Stimulated activated CD4-positive, alpha-beta T cell treated with anti-CD3 and anti-CD28 coated beads, Interleukin-12 subunit alpha, Interleukin-12 subunit beta, amount 100 ng/mL, for 48 hours (primary cell): ENCODE measurements at regions not wholly inside any gene's neighbourhood (a gene's known extent, or its start where the extent isn't known, plus 50 kb on each side); places are given as distances from the start of the nearest gene placed in this dataset.

Experiments used
- DNase-seq, 3 donors: peaks; one replicate each; pipeline ENCODE4 v3.0.0-alpha.2; 2020; ENCODE audit warnings: low read depth in 2 of 3, low spot score in 1 of 3

DNA sequence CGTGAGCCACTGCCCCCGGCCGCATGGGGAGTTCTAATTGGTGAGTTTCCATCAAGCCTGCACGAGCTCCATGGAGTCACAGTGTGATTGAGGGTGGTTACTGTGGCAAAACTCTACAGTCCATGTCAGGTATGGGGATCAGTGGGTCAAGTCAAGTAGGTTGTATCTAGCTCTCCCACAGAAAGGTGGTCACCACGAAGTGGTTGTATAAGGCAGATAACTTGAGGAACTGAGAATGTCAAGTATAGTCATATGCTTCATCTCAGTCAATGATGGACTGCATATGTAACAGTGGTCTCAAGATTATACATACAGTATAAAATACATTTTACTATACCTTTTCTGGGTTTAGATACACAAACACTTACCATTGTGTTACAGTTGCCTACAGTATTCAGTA lies 348.6 kb upstream of the ZP4 start:
- DNase-seq, result no peak

DNA sequence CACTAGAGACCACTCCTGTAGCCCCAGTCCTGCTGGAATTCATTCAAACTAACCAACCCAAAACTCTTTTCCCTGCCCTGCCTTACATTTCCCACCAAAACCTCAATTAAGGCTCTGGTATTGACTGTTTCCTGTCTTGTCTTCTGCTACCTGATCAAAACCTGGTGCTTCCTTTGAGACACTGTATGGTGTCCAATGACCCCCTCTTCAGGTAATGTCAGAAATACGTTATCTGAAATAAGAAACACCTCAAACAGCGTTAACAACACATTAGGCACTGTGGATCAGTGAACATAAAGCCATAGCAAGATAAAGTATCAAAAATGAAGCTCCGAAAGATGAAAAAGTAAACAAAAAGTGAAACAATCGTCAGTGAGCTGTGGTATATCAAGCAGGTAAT lies 343.2 kb upstream of the ZP4 start:
- DNase-seq, result no peak

DNA sequence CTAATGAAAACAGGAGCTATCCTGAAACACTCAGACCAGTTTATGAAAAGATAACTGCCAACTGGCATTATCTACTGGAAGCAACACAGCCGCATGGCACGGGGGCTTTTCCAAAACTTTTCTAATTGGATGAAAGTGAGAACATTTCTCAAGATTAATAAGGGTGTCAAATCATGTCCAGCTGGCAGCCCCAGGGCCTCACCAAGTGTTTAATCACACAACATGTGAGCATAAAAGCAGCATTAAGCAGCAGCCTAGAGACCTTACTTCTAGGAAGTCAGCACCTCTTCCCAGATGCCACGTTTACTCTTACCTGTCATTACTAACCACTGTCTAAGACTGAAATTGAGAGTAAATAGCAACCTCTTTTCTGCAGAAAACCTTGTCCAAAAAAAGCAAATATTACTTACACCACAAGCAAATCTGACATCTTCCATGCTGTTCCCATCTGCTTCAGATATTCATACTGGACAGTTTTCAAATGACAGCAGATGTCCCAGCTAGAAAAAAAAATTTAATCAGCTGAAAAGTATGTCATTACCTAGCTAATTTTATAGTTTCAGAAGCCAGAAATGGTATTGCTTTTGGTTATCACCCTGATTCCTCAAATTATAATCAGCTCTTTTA lies 341.5 kb upstream of the ZP4 start:
- DNase-seq, result no peak

DNA sequence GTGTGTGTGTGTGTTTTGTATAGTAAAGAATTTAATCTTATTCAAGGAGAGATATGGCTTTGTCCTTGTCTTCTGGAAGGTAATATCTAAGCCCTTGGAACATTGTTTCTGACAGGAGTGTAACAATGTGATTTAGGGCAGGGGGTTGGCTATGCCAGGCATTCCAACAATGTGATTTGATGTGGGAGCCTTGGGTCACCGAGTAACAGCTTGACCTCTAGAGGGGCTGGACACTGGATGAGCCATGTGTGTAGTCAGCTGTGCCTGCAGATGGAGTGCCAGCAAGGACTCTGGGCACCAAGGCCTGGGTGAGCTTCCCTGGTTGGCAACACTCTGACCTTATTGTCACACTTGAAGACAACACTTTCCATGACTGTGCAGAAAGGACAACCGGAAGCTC lies 336.1 kb upstream of the ZP4 start:
- DNase-seq, result no peak

DNA sequence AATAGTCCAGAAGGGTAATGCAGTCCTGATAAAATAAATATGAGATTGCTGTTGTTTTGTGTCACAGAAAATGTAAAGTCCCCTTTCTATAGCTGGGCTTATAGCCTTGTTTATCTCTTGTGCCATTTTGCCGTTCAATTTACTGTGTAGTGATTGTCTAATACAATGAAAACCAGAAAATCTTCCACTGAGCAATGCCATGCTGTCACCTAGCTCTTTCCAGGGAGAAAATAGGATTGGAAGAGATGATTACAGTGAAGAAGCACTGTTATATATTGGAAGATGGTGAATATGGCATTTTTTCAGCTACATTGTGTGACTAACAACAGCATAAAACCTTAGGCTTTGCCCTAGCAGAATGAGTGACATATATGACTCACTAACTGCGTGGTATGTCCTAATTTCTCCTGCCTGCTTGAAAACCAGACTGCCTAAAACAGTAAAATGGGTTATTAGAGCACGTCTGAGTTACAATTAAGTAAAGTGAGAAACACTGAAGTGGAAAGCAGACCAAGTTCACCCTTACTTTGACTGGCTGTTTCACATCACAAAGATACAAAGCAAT lies 332.4 kb upstream of the ZP4 start:
- no peak for DNase-seq

DNA sequence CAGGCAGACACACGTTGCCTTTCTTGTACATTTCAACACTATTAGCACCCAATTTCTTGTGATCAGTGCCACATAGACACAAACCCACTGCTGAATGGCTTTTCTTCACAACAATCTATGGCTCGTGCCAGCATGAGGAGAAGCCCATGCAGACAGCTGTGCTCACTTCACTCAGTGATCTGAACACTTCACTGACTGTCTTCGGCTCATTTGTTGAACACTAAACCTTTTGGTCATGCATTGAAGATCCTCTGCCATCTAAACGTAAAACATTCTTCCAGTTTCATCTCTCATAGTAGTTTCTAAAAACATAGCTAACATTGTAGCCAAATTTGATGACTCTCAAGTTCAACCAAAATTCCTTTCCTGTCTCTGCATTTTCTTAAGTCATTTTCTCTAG lies 331.0 kb upstream of the ZP4 start:
- DNase-seq, result no peak

DNA sequence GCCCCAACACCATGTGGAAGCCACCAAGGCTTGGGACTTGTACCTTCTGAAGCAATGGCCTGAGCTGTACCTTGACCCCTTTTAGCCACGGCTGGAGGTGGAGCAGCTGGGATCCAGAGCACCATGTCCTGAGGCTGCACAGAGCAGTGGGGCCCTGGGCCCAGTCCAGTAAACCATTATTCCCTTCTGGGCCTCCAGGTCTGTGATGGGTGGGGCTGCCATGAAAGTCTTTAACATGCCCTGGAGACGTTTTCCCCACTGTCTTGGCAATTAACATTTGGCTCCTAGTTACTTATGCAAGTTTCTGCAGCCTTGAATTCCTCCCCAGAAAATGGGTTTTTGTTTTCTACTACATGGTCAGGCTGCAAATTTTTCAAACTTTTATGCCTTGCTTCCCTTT lies 323.7 kb upstream of the ZP4 start:
- DNase-seq, result no peak

DNA sequence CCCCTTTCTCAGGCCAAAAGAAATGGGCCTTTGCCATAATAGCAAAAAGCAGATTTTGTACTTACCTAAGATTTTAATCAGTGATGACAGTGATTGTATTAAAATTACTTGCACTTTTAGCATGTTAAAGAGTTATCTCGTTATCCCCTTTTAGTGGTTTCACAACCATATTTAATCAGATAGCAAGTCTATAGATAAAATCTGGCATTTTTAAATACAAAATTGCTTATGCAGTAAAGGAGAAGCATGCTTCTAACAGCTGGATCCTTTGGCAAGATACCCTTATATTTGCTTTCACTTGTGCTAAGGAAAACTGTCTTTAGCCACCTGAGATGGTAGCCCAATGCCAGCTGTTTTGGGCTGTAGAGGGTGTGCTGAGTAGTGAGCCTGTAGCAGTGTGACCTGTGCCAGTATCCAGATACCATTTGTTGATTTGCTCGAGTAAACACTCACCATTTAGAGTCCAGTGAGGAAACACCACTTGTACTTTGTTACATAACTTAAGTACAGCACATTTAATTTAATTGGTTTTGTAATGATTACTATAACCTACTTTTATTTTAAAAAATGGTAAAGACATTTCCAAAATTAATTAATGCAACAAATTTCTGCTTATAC lies 314.4 kb upstream of the ZP4 start:
- no peak for DNase-seq

DNA sequence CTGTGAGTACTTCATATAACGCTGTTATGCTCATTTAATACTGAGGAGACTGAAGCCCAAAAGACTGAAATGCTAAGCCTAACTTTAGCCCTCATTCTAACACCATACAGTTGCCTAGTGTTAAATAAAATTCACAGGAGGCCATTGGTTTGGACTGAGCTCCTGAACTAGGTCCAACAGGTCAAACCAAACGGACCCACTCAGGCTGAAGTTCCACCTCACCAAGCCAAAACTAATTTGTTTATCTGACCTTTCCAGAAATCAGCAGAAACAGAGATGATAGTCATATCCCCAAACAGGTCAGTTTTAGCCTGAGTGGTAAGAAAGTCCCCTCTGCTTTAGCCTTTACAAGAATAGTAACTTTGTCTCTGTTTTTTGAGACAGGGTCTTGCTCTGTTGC lies 311.3 kb upstream of the ZP4 start:
- no peak for DNase-seq

DNA sequence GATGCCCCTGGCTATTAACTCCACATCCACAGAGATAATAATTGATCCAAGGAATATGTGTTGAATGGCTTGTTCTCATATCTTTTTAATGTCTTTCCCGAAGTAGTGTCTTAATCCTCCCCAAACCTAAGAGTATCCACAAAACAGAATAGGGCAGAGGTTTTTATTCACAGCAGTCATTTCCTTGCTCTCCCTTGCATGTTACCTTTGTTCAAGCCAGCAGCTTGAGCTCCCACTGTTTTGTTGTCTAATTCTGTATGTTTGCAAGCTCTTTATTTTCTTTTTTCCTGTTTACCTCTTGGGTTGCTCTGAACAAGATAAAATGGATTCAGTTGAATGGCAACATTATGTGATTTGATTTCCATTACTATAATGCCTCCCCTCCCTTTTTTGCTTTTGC lies 308.6 kb upstream of the ZP4 start:
- no peak for DNase-seq

DNA sequence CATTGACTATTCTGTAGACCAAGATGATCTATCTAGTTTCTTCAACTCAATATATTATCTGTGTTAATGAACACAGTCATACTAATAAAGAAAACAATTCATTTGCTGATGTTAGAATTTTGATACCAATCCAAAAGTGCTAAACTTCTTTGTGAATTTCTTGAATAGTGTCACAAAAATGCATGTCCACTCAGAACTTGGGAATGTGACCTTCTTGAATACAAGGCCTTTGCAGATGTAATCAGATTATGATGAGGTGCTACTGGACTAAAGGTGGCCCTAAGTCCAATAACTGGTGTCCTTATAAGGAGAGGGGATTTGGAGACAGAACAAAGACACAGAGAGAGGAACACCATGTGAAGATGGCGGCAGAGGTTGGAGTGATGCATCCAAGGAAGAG lies 305.8 kb upstream of the ZP4 start:
- DNase-seq, result no peak

DNA sequence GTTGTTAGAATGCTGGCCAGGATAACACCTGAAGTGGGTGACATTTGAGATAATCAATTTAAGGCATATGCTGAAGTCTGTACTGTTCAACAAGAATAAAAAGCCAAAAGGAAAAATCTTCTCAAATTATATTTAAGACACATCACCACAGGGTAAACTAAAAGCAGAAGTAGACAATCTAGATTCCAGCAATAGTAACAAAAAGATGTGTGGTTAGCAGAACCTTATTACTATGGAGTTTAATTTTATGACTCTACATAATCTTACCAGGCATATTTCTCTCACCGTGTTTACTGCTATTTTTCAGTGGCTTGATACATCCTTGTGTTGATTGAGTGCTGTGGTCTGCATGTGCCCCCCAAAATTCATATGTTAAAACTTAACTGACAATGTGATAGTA lies 300.4 kb upstream of the ZP4 start:
- DNase-seq, result no peak

DNA sequence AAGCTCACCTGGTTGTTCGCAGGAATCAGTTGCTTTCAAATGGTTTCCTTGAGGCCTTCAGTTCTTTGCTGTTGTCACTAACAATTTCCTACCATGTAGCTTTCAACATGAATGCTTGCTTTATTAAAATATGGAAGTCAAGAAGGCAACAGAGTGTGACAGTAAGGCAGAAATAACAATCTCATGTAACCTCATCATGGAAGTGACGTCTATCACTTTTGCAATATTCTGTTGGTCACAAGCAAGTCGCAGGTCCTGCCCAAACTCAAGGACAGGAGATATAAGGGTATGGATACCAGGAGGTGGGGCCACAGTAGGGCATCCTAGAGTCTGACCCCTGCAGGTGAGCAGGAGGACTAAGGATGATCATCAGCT lies 296.8 kb upstream of the ZP4 start:
- no peak for DNase-seq

DNA sequence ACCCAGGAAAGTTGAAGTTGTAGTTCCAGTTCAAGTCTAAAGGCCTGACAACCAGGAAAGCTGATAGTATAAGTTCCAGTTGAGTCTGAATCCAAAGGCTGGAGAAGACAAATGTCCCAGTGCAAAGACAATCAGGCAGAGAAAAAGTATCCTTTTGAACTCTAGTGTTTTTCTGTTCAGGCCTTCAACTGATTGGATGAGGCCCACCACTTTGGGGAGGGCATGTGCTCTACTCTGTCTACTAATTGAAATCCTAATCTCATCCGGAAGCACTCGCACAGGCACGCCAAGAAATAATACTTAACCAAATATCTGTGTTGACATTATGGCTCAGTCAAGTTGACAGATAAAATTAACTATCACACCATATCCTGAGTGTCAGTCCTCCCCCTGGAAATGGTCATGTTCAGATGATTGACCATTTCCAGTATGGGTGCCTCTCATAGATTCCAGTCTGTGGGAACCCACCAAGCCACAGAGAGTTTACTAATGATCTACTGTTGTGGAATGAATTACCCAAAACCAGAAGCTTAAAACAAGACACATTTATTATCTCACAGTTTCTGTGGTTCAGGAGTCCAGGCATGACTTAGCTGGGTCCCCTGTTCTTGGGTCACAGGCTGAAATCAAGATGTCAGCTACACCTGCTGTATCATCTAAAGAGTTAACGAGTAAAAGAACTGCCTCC lies 296.3 kb upstream of the ZP4 start:
- DNase-seq, result no peak

DNA sequence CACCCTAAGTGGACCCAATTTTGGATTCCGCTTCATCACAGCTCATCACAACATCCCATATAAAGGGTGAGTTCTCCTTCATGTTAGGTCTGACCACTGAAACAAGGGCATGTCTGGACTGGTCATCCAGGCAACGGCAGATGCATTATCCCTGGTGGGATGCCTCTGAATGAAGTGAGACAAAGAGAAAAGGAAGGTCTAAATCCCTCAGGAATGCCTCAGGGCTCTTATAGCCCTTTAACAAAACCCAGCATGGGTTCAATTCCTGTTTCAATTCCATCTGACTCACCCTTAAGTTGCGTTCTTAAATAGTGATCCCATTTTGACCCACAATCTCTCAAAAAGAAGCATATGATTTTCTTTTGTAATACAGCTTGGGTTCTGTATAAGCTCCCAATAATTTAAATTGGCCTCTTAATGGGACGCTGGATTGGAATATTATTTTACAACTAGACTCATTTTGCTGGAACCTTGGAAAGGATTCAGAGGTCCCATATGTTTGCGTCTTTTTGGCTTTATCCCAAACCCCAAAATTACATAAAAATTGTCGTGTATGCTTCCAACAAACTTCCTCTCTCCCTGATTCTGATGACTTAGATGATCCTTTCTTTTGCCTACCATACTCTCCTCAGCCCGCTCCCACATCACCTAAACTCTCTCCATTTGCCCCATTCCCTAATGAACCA lies 287.4 kb upstream of the ZP4 start:
- DNase-seq, result no peak

DNA sequence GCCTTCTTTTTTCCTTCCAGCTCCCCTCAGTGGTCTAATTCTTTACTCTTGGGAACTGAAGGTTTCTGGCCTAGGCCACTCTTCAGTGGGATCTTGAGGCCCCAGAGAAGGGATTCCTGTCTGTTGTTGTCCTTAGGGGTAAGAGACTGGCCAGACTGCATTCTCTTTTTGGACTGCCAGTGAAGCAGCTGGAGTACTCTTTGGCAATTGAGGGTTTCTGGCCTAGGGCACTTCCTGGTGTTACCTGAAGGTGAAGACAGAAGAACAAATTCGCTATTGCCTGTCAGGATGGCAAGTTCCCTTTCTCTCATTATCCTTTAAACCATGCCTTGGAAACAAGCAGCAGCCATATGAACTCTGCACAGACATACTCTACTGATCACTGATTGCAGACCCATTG lies 286.6 kb upstream of the ZP4 start:
- DNase-seq, result no peak

DNA sequence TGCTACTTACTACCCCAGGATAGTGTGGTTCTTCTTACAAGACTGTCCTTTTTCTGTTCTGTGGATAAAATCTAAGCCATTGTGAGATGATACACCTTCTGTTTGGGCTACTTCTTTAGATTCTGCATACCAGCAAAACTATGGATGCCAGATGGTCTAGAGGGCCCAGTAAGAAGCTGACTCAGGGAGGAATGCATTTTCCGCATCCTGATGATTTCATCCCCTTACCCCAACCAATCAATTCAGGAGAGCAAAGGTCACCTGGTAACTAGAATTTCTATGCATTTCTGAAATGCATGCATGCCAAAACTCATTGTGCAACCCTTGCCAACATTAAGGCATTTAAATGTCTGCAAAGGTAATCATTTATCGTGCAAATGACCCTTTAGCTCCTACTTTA lies 285.7 kb upstream of the ZP4 start:
- no peak for DNase-seq

DNA sequence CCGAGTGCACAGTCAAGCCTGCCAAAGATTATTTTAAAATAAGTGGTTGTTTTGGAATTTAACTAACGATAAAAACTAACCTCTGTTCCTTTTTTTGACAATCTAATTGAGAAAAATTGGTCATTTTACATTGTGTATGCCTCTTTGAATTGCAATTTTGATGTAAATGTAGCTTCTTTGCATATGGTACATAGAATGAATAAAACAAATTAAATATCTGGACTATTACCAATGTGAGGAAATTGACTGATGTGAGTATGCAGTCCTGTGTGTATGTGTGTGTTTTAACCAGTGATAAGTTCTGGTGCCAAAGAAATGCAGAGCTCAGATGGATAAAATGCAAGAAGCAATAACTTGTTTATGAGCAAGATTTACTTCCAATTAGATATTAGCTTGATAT lies 281.3 kb upstream of the ZP4 start:
- DNase-seq, result no peak

DNA sequence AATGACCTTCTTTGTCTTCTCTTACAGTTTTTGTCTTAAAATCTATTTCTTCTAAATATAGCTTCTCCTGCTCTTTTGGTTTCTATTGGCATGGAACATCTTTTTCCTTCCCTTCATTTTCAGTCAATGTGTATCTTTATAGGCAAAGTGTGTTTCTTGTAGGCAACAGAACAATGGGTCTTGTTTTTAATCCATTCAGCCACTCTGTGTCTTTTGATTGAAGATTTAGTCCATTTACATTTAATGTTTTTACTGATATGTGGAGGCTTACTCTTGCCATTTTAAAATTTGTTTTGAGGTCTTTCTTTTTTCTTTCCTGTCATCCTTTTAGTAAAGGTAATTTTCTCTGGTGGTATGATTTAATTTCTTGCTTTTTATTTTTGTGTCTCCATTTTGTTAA lies 271.2 kb upstream of the ZP4 start:
- no peak for DNase-seq

DNA sequence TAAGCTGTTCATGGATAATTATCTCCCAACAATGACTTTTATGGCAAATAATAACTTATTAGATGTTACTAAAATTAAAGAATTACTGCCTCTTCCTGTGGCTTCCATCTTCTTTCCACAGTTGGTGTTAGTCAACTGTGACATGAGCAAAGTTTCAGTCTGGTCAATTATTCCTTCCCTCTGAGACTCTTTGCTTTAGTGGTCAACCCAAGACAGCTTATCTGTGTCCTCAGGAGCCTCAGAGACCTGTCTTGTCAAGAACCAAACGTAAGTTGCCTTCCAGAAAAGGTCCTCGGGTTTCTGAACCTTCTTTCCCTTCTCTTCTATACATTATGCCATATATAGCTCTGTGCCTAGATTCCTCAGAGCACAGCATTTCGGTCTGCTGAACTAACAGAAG lies 263.2 kb upstream of the ZP4 start:
- no peak for DNase-seq

DNA sequence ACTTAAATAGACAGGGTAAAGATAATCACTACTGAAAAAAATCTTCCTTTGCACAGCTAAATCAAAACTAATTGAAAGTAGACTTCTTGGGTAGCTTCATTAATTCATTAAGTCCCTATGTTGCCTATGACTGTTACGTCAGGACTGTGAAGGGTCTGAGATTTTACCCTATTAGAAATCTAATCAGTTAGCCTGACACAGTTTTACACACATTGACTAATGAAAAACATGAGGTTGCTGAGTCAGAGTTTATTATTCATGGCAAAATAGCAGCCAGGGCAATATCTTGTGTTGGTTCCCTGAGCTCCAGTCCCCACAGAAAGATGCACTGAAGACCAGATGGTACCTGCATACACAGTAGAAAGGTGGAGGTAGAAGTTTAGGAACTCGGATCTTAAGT lies 262.5 kb upstream of the ZP4 start:
- no peak for DNase-seq

DNA sequence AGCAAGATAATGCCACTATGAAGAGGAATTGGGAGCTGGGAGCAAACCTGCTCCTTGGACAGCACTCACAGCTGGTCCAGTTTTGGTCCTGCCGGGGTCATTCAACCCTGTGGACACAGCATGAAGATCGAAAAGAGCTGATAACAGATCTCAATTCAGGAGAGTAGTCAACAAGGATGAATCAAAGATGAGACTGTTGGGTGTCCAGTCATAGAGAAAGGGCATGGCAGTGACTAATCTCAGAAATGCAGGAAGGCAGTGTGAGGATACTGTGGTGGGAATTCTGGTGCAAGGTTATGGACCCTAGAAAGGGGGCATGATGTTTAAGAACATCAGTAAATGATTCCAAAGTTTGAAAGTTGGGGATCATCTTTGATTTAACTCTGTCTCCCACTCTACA lies 261.4 kb upstream of the ZP4 start:
- no peak for DNase-seq
